Activated CD4-positive, alpha-beta T cell treated with anti-CD3 and anti-CD28 coated beads, Interleukin-2, Interleukin-4, amounts not matched to agents 100 ng/mL and 50 ng/mL, durations not matched to agents 16 hours and 8 hours (primary cell): ENCODE measurements at regions not wholly inside any gene's neighbourhood (a gene's known extent, or its start where the extent isn't known, plus 50 kb on each side); places are given as distances from the start of the nearest gene placed in this dataset.
"Not testable (repeated sequence)": the region's sequence is repeated elsewhere in the genome, so short reads cannot be mapped to it uniquely, and the experiment has no call there.

Experiments used
- DNase-seq: peaks from one replicate; pipeline ENCODE4 v3.0.0-alpha.2; 2020; ENCODE audit warnings: low spot score

DNA sequence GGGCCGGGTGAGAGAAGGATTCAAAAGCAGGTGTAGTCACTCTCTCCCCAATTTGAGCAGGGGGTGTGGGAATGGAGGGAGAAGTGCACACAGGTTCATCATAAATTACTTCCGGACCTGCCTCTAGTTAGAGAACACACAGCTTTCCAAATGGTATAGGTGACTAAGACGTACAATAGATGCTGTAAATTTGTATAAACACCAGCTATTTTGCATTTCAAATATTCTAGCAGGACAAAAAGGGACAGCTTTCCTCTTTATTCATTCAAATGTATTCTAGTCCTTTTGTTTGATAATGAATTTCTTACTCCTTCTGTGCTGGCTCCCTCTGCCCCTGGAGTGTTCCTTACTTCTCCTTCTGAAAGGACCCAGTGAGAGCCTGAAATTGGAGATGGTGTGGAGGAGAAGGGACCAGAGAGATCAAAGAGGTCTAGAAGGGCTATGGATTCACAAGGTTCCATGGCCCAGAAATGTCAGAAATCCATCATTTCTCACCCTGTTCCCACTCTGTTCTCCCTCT is 53.2 kb upstream of the SH3BP4 start:
- DNase-seq = no peak

DNA sequence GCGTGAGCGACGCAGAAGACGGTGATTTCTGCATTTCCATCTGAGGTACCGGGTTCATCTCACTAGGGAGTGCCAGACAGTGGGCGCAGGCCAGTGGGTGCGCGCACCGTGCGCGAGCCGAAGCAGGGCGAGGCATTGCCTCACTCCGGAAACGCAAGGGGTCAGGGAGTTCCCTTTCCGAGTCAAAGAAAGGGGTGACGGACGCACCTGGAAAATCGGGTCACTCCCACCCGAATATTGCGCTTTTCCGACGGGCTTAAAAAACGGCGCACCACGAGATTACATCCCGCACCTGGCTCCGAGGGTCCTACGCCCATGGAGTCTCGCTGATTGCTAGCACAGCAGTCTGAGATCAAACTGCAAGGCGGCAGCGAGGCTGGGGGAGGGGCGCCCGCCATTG is 63.4 kb upstream of the SH3BP4 start:
- DNase-seq = not testable (repeated sequence)

DNA sequence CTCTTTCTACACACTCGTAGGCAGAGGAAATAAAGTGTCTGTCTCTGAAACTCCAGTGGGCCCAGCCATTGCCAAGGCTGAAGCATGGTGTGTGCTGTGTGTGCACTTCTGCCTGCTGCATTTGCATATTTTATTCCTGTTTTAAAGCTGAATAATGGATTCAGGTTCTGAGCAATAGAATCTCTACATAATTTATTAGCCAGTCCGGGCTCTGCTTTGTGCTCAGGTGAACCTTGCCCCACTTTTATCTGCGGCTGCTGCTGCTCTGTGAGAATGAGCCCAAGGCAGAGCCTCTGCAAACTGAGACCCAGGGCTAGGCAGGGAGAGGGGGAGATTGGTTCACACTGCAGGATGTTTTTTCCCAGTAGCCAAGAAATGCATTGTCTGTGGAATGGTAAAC is 64.6 kb upstream of the SH3BP4 start:
- no peak for DNase-seq

DNA sequence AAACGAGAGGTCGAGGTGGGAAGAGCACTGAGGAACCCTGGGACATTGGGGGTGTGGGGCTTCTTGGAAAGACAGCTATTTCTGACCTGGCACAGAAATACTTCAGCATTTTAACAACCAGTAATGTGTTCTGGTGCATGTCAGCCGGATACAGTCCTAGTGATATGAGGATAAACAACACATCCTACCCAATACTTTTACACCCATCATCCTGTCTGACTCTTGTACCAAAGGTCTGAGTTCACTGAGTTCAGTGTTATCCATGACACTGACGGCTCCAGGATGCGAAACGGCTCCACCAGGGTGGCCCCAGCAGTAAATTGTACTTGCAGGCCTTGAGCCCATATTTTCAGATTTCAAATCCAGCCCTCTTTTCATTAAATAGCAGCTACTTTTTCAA is 65.9 kb upstream of the SH3BP4 start:
- DNase-seq = no peak

DNA sequence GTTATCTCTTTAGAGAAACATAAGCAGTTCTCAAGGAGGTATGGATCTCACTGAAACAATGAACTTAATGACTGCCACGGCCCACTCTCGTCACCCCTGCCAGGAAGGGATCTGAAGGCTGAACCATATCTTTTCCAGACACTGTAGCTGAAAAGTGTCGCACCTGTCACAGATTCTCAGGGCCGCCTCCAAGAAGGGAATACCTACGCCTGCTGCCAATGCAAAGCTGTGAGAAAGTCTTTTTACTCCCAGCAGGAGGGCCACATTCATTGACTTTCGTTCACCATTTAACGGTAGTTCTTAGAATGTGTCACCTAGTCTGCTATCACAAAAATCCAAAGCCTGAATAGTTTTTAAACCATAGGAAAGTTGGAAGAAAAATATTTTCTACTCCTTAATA is 66.7 kb upstream of the SH3BP4 start:
- DNase-seq = no peak

DNA sequence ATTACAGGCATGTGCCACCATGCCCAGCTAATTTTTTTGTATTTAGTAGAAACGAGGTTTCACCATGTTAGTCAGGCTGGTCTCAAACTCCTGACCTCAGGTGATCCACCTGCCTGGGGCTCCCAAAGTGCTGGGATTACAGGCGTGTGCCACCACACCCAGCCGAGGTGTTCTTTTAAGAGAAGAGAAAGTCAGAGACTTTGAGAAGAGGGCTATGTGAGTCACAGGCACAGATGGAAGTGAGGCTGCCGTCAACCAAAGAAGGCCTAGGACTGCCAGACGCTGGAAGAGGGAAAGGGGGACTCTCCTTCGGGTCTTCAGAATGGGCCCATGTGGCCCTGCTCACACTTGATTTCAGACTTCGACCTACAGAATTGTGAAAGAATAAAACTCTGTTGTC is 67.2 kb upstream of the SH3BP4 start:
- DNase-seq = no peak

DNA sequence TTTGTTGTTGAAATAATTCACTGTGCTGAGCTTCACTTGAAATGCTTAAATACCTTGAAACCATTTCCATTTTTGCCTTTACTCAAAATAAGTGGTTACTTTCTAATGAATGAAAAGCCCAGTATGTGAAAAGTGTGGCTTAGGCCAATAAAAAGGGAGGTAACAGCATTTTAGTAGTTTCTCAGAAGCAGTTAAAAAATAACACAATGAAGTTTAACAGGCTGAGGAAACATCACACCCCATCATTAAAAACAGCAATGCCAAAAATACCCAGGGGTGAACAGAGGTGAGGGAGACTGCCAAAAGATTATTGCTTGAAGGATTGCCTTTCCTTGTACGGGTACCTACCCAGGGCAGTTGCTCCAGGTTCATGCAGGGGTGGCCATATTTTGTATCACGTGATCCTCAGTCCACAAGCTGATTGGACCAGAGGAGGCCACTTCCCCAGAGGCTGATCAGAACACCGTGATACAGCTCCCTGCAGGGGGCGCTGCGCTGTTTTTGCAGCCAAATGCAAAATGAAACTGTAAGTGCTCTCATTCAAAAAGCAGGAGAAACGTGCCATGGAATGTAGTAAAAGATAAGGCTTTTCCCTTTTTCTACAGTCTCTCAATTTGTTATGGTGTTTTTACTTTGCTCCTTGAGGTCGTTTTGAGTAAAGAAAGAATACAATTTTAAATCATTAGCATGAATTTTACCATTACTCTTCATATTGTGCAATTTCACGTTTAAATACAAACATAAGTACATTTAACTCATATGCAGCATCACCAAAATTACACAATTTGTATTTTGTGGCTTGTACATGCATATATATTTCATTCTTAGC is 70.2 kb upstream of the SH3BP4 start:
- DNase-seq = peak; percentile 32

DNA sequence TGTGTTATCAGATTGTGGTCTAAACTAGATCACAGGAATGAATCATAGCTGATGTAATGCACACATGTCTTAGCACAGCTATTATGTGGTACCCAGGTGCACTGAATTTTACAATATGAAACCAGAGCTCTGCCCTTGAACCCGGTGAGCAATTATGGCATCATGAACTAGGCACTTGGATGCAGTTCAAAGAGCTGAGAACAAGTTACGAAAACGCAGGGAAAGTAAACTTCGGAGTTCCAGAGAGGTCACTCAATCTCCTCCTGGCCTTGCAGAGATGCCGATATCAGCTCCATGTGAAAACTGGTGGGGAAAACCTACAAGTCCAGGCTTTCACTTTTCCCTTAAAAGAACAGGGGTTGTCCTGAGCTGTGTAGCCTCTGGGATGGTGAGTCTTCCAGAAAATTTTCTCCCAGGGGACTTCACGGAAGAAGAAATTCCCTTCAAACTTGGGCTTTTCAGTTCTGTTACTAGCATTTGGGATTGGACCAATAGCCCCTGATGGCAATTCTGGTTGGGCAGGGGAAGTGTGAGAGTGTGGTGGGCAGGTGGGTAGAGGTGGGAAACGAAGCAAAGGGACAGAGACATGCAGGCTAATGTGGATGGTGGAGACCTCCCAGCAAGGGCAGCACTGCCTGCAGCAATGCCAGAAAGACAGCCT is 71.1 kb upstream of the SH3BP4 start:
- peak; percentile 39 for DNase-seq

DNA sequence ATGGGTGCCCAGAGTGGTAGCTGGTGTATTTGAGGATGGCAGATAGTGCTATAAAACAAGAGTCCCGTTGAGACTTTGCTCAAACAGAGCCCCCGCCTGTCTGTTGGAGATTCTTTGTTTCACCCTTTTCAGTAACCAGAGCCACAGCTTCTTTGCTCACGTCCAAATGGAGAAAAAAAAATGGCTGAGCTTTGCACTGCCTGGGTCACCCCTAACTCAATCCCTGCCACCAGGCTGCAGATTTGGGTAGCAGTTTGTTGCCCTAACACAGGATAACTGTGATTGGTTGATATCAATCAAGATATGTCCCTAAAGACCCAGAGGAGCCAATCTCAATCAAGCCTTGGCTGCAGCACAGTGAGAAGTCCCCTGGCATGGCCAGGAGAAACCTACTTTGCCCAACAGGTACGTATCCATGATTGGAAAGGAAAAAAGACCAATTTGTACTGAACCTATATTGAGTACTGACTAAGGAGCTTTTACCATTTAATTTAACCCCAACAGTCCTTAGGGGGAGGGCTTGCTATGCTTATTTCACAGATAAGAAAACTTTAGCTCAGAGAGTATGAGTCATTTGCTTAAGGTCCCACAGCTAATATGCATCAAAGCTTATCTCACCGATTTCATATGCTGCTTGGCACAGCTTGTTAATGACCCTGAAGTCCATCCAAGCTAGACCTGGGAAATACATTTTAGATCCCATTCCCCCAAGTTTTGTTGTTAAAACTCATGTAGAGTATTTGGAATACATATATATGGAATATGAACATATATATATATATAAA is 72.0 kb upstream of the SH3BP4 start:
- no peak for DNase-seq

DNA sequence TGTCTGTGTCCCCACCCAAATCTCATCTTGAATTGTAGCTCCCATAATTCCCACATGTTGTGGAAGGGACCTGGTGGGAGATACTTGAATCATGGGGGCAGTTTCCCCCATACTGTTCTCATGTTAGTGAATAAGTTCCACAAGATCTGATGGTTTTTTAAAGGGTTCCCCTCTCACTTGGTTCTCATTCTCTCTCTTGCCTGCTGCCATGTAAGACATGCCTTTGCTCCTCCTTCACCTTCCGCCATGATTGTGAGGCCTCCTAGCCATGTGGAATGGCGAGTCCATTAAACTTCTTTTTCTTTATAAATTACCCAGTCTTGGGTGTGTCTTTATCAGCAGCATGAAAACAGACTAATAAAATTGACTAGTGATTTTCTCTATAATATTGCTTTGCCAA is 75.2 kb upstream of the SH3BP4 start:
- DNase-seq = not testable (repeated sequence)

DNA sequence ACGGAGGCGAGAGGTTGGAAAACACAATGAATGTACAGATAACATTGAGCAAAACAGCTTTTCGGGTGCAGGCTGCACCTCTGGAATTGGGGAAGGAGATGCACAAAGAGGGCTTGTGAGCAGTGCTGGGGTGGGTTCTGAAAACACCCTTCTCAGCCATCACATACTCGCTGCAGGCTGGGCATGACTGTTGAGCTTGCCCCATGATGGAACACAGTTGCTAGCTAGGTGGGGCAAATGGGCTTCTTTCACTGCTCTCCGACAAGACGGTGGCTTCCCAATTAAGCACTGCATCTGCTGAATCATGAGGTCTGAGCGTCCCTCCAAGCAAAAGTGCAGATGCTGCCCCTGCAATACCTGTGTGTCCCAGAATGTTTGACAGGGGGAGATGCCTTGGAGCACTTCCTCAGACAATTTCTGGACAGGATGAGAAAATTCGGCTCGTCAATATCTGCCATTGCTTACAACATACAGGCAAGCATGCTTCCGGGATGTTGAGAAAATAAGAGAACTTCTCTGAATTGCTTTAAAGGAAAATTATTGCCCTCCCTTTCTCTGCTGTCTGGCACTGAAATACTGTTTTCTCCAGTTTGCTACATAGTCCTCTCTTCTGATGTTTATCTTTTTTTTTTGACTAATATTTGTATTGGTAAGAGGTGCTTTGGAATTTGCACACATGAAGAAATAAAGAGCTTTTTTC is 77.3 kb upstream of the SH3BP4 start:
- DNase-seq = no peak

DNA sequence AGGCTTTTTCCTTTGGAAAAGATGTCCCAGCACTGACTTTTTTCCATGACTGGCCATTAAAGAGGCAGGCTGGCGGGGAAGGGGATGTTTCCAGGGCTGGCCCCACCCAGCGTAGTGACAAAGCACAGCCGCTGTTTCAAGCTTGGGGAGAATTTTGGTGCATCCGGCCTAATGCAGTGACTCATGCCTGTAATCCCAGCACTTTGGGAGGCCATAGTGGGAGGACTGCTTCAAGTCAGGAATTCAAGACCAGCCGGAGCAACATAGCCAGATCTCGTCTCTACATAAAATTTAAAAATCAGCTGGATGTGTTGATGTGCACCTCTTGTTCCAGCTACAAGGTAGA is 78.0 kb upstream of the SH3BP4 start:
- DNase-seq = no peak

DNA sequence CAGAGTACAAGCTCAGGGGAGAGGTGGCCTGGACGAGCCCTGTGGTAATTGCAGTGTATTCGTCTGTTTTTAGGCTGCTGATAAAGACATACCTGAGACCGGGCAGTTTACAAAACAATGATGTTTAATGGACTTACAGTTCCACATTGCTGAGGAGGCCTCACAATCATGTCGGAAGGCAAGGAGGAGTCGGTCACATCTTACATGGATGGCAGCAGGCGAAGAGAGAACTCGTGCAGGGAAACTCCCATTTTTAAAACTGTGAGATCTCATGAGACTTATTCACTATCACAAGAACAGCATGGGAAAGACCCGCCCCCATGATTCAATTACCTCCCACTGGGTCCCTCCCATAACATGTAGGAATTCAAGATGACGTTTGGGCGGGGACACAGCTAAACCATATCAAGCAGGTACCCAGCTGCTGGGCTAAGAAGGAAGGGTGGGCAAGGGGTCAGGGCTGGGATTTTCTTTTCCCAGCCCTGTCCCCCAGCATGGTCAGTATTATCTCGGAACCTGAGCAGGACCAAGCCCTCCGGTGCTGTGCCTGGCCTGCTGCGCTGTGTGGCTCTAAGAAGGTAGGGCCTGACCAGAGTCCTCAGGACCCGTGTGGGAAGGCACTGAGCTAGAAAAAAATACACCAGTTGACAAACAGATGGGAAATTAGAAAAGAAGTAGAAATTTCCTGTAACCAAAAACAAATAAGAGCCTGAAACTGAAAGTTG is 78.6 kb upstream of the SH3BP4 start:
- no peak for DNase-seq

DNA sequence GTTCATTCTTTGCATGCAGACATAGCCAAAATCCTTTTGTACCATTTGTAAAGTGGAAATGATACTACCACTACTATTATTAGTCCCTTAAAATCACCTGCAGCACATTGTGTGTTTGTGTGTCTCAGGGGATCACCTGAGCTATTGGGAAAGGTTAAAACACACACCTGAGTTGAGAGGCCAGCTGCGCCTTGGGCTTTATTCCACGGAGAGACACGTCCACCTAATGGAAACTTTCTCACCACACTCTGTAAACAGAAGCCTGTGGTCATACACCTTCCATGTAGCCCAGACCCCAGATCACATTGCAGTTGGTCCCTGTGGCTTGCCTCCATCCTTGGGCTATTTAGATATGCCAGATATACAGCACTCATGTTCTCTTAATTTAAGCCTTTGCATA is 81.8 kb upstream of the SH3BP4 start:
- DNase-seq = no peak

DNA sequence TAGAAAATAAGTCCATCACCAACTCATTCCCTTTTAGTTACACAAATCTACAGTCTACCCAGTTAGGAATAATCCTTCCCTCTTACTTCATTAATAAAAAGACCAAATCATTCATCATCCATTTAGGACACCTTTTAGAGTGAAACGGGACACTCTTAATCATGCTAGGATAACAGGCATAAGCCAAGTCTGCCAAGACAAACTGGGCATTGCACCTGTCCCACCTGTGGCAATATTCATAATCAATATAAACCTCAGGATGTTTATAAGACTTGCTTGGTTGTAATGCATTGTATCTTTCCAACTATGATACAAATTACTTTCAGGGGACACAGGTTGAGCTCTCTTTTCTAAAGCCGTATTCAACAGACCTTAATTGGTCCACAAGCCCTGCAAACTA is 82.7 kb upstream of the SH3BP4 start:
- DNase-seq = no peak

DNA sequence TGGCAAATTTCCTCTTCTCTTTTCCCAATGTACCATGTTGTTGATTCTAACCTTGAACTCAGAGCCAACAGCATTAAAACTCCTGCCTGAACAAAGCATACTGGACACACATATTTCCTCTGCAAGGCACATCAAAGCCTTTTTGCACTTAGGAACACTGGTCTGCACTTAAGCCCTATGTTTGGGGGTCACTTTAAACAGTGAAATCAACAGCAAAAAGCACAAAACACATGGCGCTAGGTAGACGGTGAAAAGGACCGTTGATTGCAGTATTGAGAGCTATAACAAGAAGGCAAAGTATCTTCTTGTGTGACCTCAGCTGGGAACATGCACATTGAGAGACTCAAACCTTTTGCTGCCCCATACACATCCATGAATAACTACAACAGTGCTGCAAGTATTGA is 83.9 kb upstream of the SH3BP4 start:
- no peak for DNase-seq

DNA sequence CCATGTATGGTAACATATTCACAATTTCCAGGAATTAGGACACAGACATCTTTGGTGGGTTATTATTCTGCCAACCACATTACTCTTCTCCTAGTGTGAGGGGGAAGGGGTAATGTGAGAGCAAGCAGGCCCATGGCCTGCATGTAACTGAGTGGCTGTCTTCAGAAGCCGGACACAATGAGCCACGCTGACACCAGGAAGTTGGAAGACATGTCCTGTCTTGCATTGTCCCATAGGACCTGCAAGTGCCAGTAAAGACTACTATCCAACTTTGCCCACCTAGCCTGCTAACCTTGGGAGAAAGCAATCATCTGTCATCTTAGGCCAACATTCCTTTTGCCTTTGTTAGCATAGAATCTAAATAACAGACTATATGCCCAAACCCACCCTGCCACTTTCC is 86.2 kb upstream of the SH3BP4 start:
- DNase-seq = no peak

DNA sequence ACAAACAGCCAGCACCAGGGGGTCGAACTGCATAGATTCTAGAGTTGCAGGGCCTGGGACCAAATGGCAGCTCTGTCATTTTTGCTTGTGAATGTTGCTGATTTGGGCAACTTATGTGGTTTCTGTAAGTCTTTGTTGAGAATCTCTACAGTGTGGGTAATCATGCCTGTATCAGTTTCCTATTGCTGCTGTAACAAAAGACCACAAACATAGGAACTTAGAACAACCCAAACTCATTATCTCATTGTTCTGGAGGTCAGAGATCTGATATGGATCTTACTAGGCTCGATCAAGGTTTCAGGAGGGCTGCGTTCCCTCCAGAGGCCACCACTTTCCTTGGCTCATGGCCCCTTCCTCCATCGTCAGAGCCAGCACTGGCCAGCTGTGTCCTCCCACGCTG is 86.8 kb upstream of the SH3BP4 start:
- no peak for DNase-seq

DNA sequence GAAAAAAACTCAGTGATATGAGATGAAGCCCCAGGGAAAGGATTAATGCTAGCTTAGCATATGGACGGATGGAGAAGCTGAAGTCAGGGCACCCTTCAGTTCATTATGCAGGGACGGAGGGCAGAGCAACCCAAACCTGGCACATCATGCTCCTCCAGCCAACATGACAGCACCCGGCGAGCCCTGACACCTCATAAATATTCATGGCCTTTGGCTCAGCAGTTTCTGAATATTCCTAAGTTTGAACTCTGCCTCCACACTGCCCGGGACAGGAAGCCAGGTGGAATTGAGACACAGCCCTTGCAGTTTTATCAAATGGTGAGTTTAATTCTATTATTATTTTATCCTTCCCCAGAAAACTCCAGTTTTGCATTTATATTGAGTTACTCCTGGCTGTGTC is 87.3 kb upstream of the SH3BP4 start:
- DNase-seq = no peak

DNA sequence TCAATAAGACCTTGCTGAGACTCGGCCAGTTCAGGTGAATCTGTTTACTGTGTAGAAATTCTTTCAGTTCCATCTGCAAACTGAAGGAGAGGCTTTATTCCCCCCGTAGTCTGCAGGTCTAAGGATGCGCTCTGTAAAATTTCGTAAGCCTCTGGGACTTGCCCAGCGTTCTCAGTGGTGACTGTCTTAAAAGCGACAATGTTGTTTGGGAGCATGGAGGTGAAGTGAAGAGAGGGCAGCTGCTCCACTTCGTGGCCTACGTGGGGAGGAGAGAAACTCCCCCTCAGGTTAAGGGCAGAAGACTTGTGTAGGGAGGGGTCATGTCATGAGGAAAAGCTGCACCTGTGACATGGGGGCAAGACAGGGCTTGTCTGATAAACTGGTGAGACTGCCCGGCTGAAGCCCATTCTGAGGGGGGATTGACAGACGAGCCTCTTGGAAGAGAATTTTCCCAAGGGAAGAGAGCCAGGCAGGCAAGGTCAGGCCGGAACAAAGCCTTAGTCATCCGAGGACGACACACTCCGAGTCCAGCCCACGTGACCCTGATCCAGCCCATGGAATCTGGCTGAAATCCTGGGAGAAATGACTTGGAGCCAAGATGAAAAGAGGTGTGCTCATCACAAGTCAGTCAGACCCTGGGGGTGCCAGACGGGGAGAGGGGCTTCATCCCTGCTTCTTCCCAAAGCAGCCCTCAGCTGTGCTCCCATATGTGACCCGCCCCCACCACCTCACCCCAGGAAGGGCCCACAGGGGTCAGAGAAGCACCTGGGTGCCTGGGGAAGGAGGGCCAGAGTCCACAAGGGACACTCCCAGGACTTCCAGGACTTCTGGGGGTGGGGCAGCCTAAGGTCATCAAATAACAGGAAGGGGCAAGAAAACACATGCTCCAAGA is 88.5 kb upstream of the SH3BP4 start:
- no peak for DNase-seq
